MCF 10A (cell line): ENCODE measurements at regions not wholly inside any gene's neighbourhood (a gene's known extent, or its start where the extent isn't known, plus 50 kb on each side); places are given as distances from the start of the nearest gene placed in this dataset.

Experiments used
- BruUV-seq: library from RNA; stranded (reverse); fragments of 400-500 nt; replicated peaks from 2 replicates; lab custom pipeline; 2021; lab: Mats Ljungman, UMichigan
- CTCF ChIA-PET: fragments of 300-600 bp; sonication (Branson Sonifier 250); formaldehyde crosslinking; extraction: SDS; loops from one replicate; lab custom pipeline; 2021; ENCODE audit warnings: antibody characterized with exemption, inconsistent platforms; lab: Yijun Ruan, JAX
- POLR2A ChIA-PET: fragments of 300-600, 350-650 bp; sonication (Branson Sonifier 250); formaldehyde crosslinking; extraction: SDS; loops from one replicate; lab custom pipeline; 2020; ENCODE audit warnings: antibody characterized with exemption, inconsistent platforms; lab: Yijun Ruan, JAX
- DNase-seq: peaks from one replicate; pipeline ENCODE4 v3.0.0-alpha.2; 2018; ENCODE audit not compliant: unreplicated experiment
- H3K27ac Mint-ChIP-seq: one replicate; pipeline ENCODE4 v1.8.0; 2022; ENCODE audit warnings: mild to moderate bottlenecking, low read depth, mixed read lengths; ENCODE audit not compliant: unreplicated experiment
- H3K27me3 Mint-ChIP-seq: one replicate; pipeline ENCODE4 v1.8.0; 2022; ENCODE audit warnings: mixed read lengths; ENCODE audit not compliant: insufficient read depth, unreplicated experiment
- H3K36me3 Mint-ChIP-seq: one replicate; pipeline ENCODE4 v1.8.0; 2022; ENCODE audit warnings: mild to moderate bottlenecking, moderate library complexity, mixed read lengths; ENCODE audit not compliant: insufficient read depth, unreplicated experiment
- H3K4me1 Mint-ChIP-seq: one replicate; pipeline ENCODE4 v1.8.0; 2022; ENCODE audit warnings: mixed read lengths; ENCODE audit not compliant: insufficient read depth, unreplicated experiment
- H3K4me3 Mint-ChIP-seq: one replicate; pipeline ENCODE4 v1.8.0; 2022; ENCODE audit warnings: mild to moderate bottlenecking, moderate library complexity, mixed read lengths; ENCODE audit not compliant: unreplicated experiment
- H3K9me3 Mint-ChIP-seq: one replicate; pipeline ENCODE4 v1.8.0; 2022; ENCODE audit warnings: mixed read lengths; ENCODE audit not compliant: unreplicated experiment
- intact Hi-C: fragments of 100-400 bp; cut with micrococcal nuclease; formaldehyde crosslinking; loops from 2 replicates; pipeline ENCODE4 v1.14.1; 2022
- TF ChIP-seq, protein P1 (sequence below): fragments of 200-600 bp; IDR thresholded peaks from one replicate; pipeline ENCODE4 v1.8.0; 2022; ENCODE audit warnings: antibody characterized with exemption, mild to moderate bottlenecking; ENCODE audit not compliant: unreplicated experiment

DNA sequence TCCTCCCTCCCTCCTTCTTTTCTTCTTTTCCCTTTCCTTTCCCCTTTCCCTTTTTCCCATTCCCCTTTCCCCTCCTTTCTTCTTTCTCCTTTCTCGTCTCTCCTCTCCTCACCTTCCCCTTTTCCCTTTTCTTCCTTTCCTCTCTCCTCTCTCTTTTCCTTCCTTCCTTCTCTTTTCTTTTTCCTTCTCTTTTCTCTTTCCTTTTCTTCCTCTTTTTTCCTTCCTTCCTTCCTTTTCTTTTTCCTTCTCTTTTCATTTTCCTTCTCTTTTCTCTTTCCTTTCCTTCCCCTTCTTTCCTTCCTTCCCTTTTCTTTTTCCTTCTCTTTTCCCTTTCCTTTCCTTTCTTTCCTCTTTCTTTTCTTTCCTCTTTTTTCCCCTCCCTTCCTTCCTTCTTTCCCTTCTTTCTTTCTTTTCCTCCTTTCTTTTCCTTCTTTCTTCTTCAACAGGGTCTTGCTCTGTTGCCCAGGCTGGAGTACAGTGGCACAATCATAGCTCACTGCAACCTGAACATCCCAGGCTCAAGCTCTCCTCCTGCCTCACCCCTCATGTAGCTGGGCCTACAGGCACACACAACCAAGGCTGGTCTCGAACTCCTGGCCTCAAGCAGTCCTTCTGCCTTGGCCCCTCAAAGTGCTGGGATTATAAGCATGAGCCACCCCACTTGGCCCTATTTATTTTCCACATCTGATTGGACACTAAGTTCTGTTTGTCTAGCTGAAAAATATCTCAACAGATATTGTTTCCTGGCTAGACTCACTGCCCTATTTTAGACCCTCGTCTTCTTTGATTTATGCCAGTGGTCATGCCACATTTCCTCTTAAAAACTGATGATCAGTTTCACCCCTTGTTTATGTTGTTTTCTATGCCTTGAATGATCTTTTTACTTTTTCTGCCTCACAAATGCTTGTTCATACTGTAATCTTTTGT, 57.1 kb upstream of the MACF1 start:
- no peak overlapping the region for H3K4me3 Mint-ChIP-seq
- no peaks in the 10 kb centered on the region for H3K9me3 Mint-ChIP-seq
- DNase-seq = no peak
- CTCF ChIA-PET = no interaction called here
- H3K27me3 Mint-ChIP-seq = no peaks in the 10 kb centered on the region
- BruUV-seq = no TSS peak
- H3K27ac Mint-ChIP-seq = peak overlapping the region; percentile 37
- TF ChIP-seq, protein P1, sequence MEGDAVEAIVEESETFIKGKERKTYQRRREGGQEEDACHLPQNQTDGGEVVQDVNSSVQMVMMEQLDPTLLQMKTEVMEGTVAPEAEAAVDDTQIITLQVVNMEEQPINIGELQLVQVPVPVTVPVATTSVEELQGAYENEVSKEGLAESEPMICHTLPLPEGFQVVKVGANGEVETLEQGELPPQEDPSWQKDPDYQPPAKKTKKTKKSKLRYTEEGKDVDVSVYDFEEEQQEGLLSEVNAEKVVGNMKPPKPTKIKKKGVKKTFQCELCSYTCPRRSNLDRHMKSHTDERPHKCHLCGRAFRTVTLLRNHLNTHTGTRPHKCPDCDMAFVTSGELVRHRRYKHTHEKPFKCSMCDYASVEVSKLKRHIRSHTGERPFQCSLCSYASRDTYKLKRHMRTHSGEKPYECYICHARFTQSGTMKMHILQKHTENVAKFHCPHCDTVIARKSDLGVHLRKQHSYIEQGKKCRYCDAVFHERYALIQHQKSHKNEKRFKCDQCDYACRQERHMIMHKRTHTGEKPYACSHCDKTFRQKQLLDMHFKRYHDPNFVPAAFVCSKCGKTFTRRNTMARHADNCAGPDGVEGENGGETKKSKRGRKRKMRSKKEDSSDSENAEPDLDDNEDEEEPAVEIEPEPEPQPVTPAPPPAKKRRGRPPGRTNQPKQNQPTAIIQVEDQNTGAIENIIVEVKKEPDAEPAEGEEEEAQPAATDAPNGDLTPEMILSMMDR = no peak
- intact Hi-C loops = no loop called here
- POLR2A ChIA-PET = interaction anchor here (1.2 kb wide), 1 partner anchor 15 kb away, joined by 3 read pairs; no protein-coding TSS in a partner anchor
- H3K4me1 Mint-ChIP-seq = peaks cover 50% of the 10 kb centered on the region
- H3K36me3 Mint-ChIP-seq = no peaks in the 10 kb centered on the region

DNA sequence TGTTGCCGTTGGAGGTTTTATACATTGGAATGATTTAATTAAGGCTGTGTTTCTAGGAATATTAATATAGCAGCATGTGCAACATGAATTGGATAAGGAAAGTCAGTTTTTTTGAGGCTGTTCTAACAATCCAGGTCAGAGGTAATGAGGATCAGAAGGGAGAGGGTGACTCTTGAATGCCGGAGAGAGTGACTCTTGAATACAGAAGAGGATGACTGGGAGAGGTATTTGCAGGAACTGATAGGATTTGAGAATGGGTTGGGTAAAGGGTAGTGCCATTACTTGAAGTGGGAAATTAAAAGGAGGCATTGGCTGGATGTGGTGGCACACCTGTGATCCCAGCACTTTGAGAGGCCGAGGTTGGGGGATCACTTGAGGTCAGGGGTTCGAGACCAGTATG, 55.6 kb upstream of the MACF1 start:
- H3K36me3 Mint-ChIP-seq = no peaks in the 10 kb centered on the region
- intact Hi-C loops = no loop called here
- H3K4me1 Mint-ChIP-seq = peaks cover 41% of the 10 kb centered on the region

DNA sequence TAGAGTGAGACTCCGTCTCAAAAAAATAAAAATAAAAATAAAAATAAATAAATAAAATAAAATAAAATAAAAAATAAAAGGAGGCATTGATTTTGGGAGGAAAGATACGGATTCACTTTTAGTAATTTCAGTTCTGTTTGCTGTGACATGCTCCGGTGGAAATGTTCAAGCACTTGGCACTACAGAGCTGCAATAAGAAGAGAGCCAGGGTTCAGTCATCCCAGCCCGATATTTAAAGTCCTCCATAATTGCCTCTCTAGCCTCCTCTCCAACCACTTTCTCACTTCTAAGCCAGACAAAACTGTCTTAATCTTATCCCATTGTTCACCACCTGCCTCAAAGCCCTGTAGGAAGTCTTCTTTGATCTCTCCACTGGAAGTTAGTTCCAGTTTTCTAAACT, 55.0 kb upstream of the MACF1 start:
- intact Hi-C loops = no loop called here
- Mint-ChIP-seq H3K36me3 (no peaks in the 10 kb centered on the region), H3K9me3 (no peaks in the 10 kb centered on the region), H3K4me3 (no peak overlapping the region), H3K27me3 (no peaks in the 10 kb centered on the region), H3K27ac (no peak overlapping the region), H3K4me1 (peaks cover 45% of the 10 kb centered on the region)
- TF ChIP-seq, protein P1 = no peak
- DNase-seq = no peak
- ChIA-PET POLR2A (interaction anchor here (3.1 kb wide), 1 partner anchor 7 kb away, joined by 11 read pairs; no protein-coding TSS in a partner anchor), CTCF (interaction anchor here (2.2 kb wide), 1 partner anchor 43 kb away, joined by 9 read pairs; no protein-coding TSS in a partner anchor)
- no TSS peak for BruUV-seq

More for the DNA sequence above, 55.6 kb upstream of the MACF1 start:
- TF ChIP-seq, protein P1 = no peak
- Mint-ChIP-seq H3K9me3 (no peaks in the 10 kb centered on the region), H3K27ac (no peak overlapping the region), H3K4me3 (no peak overlapping the region), H3K27me3 (no peaks in the 10 kb centered on the region)
- ChIA-PET CTCF (no interaction called here), POLR2A (interaction anchor here (3.1 kb wide), 1 partner anchor 7 kb away, joined by 11 read pairs; no protein-coding TSS in a partner anchor)
- no peak for DNase-seq
- no TSS peak for BruUV-seq

DNA sequence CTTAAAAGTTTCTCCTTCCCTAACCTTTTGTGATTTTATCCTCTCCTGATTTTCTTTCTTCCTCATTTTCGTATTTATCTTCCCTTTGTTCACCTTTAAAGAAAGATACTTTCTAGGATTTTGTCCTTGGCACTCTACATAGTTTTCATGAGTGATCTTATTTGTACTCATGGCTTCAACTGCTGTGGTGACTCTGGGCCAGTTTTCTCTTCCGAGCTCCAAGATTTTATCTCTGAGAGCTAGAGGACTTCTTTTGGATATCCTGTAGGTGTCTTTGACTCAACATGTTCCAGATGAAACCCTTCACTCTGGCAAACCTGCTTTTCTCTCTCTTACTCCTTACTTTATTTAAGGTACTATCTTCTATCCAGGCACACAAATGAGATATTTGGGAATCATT, 53.7 kb upstream of the MACF1 start:
- POLR2A ChIA-PET = interaction anchor here (1.4 to 3.1 kb wide), 2 partner anchors 9 to 12 kb away, joined by 4 to 11 read pairs; no protein-coding TSS in a partner anchor
- peaks cover 46% of the 10 kb centered on the region for H3K4me1 Mint-ChIP-seq
- CTCF ChIA-PET = interaction anchor here (2.2 kb wide), 1 partner anchor 41 kb away, joined by 9 read pairs; no protein-coding TSS in a partner anchor

More for the DNA sequence above, 53.7 kb upstream of the MACF1 start:
- H3K27ac Mint-ChIP-seq = no peak overlapping the region
- TF ChIP-seq, protein P1 = no peak
- no peaks in the 10 kb centered on the region for H3K27me3 Mint-ChIP-seq
- H3K4me3 Mint-ChIP-seq = no peak overlapping the region
- no peaks in the 10 kb centered on the region for H3K36me3 Mint-ChIP-seq
- no peaks in the 10 kb centered on the region for H3K9me3 Mint-ChIP-seq
- BruUV-seq = no TSS peak
- intact Hi-C loops = no loop called here
- DNase-seq = no peak
